ENCODE measurements at regions not wholly inside any gene's neighbourhood (a gene's known extent, or its start where the extent isn't known, plus 50 kb on each side); places are given as distances from the start of the nearest gene placed in this dataset.

DNA sequence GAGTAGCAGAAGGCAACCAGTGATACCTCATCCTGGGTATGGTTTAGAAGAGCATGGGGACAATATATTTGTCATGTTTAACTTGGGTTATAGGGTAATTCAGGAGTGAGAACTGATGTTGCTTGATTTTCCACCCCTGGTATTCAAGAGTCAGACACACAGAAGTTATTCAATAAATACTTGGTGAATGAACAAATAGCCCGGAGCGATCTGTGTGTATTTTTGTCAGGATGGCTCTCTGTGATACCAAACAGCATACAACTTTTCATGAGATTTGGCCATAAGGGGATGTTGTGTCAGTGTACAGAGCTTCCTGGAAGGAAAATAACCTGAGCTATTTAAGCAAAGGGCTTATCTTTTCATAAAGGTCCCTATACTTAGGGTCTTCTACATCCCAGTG lies 270.2 kb upstream of the C1orf87 start:
- TF ChIP-seq, protein P1, sequence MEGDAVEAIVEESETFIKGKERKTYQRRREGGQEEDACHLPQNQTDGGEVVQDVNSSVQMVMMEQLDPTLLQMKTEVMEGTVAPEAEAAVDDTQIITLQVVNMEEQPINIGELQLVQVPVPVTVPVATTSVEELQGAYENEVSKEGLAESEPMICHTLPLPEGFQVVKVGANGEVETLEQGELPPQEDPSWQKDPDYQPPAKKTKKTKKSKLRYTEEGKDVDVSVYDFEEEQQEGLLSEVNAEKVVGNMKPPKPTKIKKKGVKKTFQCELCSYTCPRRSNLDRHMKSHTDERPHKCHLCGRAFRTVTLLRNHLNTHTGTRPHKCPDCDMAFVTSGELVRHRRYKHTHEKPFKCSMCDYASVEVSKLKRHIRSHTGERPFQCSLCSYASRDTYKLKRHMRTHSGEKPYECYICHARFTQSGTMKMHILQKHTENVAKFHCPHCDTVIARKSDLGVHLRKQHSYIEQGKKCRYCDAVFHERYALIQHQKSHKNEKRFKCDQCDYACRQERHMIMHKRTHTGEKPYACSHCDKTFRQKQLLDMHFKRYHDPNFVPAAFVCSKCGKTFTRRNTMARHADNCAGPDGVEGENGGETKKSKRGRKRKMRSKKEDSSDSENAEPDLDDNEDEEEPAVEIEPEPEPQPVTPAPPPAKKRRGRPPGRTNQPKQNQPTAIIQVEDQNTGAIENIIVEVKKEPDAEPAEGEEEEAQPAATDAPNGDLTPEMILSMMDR (optimal IDR thresholded peaks at IDR 0.05 in 1 of 3, IDR thresholded peaks at IDR 0.05 in 1 of 3, conservative IDR thresholded peaks at IDR 0.05 in 1 of 3; ENCODE audit: extremely low read depth in 1 of 3, insufficient read depth in 2 of 3, low read length in 3 of 3) = no peak
- TF ChIP-seq EZH2 (IDR thresholded peaks at IDR 0.05; ENCODE audit: low read length) = no peak

All from keratinocyte (primary cell).